Transverse colon (tissue), 4 donors: ENCODE measurements at regions not wholly inside any gene's neighbourhood (a gene's known extent, or its start where the extent isn't known, plus 50 kb on each side); places are given as distances from the start of the nearest gene placed in this dataset.

Source experiments
- DNase-seq: peaks from one replicate; pipeline ENCODE4 v3.0.0-alpha.2; 2019
- H3K27ac ChIP-seq, 4 donors: fragments of 200-600 bp; sonication (generic); 2 replicates each; pipeline ENCODE4 v1.5.1; 2016 to 2018; ENCODE audit warnings: inconsistent platforms in 4 of 4
- H3K27me3 ChIP-seq: fragments of 200-600 bp; sonication (generic); 2 replicates; pipeline ENCODE4 v1.5.1; 2017; ENCODE audit warnings: inconsistent platforms
- H3K36me3 ChIP-seq, 4 donors: fragments of 200-600 bp; sonication (generic); 2 replicates each; pipeline ENCODE4 v1.5.1; 2017 to 2019; ENCODE audit warnings: inconsistent platforms in 4 of 4
- H3K4me1 ChIP-seq, 4 donors: fragments of 200-600 bp; sonication (generic); 2 replicates each; pipeline ENCODE4 v1.5.1; 2017 to 2020; ENCODE audit warnings: inconsistent platforms in 4 of 4
- H3K4me3 ChIP-seq, 4 donors: fragments of 200-600 bp; sonication (generic); 1 replicate in 1 of 4; 2 replicates in 3 of 4; pipeline versions ENCODE4 v1.5.1 to v1.6.1; 2017 to 2019; ENCODE audit warnings: inconsistent platforms in 4 of 4
- H3K9me3 ChIP-seq, 2 donors: fragments of 200-600 bp; sonication (generic); 2 replicates each; pipeline ENCODE4 v1.5.1; 2017 to 2019; ENCODE audit warnings: inconsistent platforms in 2 of 2
- EP300 ChIP-seq: sonication (generic); formaldehyde crosslinking; IDR thresholded peaks from one replicate; pipeline ENCODE4 v1.6.1; 2017; ENCODE audit warnings: antibody characterized with exemption, low read depth
- POLR2A ChIP-seq: fragments of 450-650 bp; IDR thresholded peaks from one replicate; pipeline ENCODE4 v1.6.1; 2016; ENCODE audit warnings: antibody characterized with exemption, mild to moderate bottlenecking, moderate library complexity
- POLR2AphosphoS5 ChIP-seq, 3 donors: sonication (generic); formaldehyde crosslinking; IDR thresholded peaks; one replicate each; pipeline ENCODE4 v1.6.1; 2016; ENCODE audit warnings: antibody characterized with exemption in 3 of 3
- WGBS, 2 donors: methylation state at CpG; one replicate each; pipeline ENCODE4 v1.1.5; 2018; ENCODE audit warnings: low coverage in 1 of 2; 5-methylcytosine and 5-hydroxymethylcytosine counted together
- in situ Hi-C, 4 donors: fragments of 200-750 bp; cut with MboI; loops; one replicate each; pipeline versions ENCODE4 v1.15.0 to v1.15.1; 2017; ENCODE audit warnings: low sequenced_read_pairs in 3 of 4, low pct_ligation_motif_present in 1 of 4, low pct_unique_long_range_greater_than_20kb in 1 of 4
- intact Hi-C: fragments of 100-400 bp; cut with DNase I; formaldehyde crosslinking; loops from one replicate; pipeline ENCODE4 v1.15.1; 2023; ENCODE audit warnings: low total_unique reads
- TF ChIP-seq, protein P1 (sequence below), 5 experiments: fragments of 200-600 bp in 3 of 5; fragments of 450-650 bp in 2 of 5; sonication (generic) in 3 of 5; IDR thresholded peaks; 1 replicate in 2 of 5; 2 replicates in 3 of 5; pipeline ENCODE4 v1.5.1; 2016 to 2017; ENCODE audit warnings: antibody characterized with exemption in 5 of 5, inconsistent platforms in 3 of 5, mild to moderate bottlenecking in 2 of 5, moderate library complexity in 1 of 5

DNA sequence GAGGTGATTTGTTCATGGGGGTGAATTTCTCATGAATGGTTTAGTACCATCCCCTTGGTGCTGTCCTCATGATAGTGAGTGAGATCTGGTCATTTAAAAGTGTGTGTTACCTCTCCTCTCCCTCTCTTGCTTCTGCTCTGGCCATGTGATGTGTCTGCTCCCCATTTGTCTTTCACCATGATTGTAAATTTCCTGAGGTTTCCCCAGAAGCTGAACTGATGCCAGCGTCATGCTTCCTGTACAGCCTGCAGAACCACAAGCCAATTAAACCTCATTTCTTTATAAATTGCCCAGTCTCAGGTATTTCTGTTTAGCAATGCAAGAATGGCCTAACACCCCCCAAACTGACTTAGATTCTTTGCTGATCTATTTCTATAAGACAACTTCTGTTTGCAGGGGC, 249.4 kb upstream of the B3GALT2 start:
- intact Hi-C loops (no loop called here), in situ Hi-C loops (no loop called here)
- 77% methylated on average over 1 of the region's 1 CpG; no CpG with 5 or more reads in 1 of the 2 donors for WGBS, 2 donors
- Histone ChIP-seq H3K27me3 (no peaks in the 10 kb centered on the region), H3K4me3 (no peak overlapping the region), H3K27ac (no peak overlapping the region), H3K36me3 (no peaks in the 10 kb centered on the region), H3K9me3 (peaks cover 14 to 17% of the 10 kb centered on the region in 2 donors), H3K4me1 (peaks cover 0 to 12% (median 0%) of the 10 kb centered on the region in 4 donors)
- no peak for TF ChIP-seq POLR2A
- TF ChIP-seq EP300 = no peak
- no peak for TF ChIP-seq POLR2AphosphoS5 (IDR thresholded peaks at IDR 0.05)
- TF ChIP-seq, protein P1, sequence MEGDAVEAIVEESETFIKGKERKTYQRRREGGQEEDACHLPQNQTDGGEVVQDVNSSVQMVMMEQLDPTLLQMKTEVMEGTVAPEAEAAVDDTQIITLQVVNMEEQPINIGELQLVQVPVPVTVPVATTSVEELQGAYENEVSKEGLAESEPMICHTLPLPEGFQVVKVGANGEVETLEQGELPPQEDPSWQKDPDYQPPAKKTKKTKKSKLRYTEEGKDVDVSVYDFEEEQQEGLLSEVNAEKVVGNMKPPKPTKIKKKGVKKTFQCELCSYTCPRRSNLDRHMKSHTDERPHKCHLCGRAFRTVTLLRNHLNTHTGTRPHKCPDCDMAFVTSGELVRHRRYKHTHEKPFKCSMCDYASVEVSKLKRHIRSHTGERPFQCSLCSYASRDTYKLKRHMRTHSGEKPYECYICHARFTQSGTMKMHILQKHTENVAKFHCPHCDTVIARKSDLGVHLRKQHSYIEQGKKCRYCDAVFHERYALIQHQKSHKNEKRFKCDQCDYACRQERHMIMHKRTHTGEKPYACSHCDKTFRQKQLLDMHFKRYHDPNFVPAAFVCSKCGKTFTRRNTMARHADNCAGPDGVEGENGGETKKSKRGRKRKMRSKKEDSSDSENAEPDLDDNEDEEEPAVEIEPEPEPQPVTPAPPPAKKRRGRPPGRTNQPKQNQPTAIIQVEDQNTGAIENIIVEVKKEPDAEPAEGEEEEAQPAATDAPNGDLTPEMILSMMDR (IDR thresholded peaks at IDR 0.05) = no peak
- DNase-seq = no peak

DNA sequence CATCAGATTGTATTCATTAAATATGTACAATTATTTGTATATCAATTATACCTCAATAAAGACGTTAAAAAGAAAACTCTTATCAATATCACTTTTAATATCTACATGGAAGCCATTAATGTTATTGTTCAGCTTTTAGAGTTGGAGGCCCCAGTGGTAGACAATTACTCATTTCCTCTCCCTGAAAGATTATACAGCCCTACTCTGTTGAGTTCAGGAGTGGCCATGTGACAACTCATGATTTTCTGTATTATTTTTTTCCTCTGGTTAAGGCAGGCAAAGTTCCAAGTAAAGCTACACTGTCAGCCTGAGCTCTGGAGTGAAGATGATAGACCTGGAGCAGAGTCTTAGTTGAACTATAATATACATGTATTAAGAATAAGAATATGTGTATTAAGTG, 247.9 kb upstream of the B3GALT2 start:
- no peak overlapping the region for H3K27ac ChIP-seq
- H3K4me1 ChIP-seq = peaks cover 0 to 12% (median 0%) of the 10 kb centered on the region in 4 donors
- in situ Hi-C loops = no loop called here
- intact Hi-C loops = no loop called here
- H3K36me3 ChIP-seq = no peaks in the 10 kb centered on the region
- peaks cover 14 to 17% of the 10 kb centered on the region in 2 donors for H3K9me3 ChIP-seq
- WGBS, 2 donors = 83 to 88% methylated on average over 1 of the region's 1 CpG
- TF ChIP-seq POLR2A (no peak), EP300 (no peak), POLR2AphosphoS5 (IDR thresholded peaks at IDR 0.05) (no peak)
- TF ChIP-seq, protein P1 (IDR thresholded peaks at IDR 0.05) = no peak
- no peaks in the 10 kb centered on the region for H3K27me3 ChIP-seq
- no peak for DNase-seq
- no peak overlapping the region for H3K4me3 ChIP-seq

DNA sequence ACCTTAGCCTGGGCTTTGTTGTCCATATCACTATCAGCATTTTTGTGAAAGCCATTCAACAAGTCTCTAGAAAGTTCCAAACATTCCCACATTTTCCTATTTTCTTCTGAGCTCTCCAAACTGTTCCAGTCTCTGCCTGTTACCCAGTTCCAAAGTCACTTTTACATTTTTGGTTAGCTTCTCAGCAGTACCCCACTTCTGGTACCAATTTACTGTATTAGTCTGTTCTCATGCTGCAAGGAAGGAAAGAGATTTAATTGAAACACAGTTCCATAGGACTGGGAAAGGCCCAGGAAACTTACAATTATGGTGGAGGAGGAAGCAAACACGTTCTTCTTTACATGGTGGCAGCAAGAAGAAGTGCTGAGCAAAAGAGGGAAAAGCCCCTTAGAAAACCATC, 247.2 kb upstream of the B3GALT2 start:
- H3K4me3 ChIP-seq = no peak overlapping the region

DNA sequence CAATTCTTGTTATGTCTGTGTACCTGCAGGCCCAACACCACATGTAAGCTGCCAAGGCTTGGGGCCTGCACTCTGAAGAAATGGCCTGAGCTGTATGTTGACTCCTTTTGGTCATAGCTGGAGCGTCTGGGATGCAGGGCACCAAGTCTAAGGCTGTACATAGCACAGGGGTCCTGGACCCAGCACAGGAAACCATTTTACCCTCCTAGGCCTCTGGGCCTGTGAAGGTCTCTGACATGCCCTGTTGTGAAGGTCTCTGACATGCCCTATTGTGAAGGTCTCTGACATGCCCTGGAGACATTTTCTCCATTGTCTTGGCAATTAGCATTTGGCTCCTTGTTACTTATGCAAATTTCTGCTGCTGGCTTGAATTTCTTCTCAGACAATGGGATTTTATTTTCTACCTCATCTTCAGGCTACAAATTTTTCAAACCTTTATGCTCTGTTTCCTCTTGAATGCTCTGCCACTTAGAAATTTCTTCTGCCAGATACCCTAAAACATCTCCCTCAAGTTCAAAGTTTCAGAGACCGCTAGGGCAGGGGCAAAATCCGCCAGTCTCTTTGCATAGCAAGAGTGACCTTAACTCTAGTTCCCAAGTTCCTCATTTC, 246.7 kb upstream of the B3GALT2 start:
- intact Hi-C loops = no loop called here
- H3K36me3 ChIP-seq = no peaks in the 10 kb centered on the region
- H3K4me3 ChIP-seq = no peak overlapping the region
- no peak for TF ChIP-seq POLR2AphosphoS5 (IDR thresholded peaks at IDR 0.05)
- TF ChIP-seq, protein P1 (IDR thresholded peaks at IDR 0.05) = no peak
- no peak for TF ChIP-seq POLR2A
- no peak for TF ChIP-seq EP300
- H3K27me3 ChIP-seq = no peaks in the 10 kb centered on the region
- peaks cover 0 to 12% (median 0%) of the 10 kb centered on the region in 4 donors for H3K4me1 ChIP-seq
- no peak overlapping the region for H3K27ac ChIP-seq
- no peak for DNase-seq
- peaks cover 14 to 17% of the 10 kb centered on the region in 2 donors for H3K9me3 ChIP-seq
- in situ Hi-C loops = no loop called here
- 91 to 94% methylated on average over 2 to 3 of the region's 3 CpGs for WGBS, 2 donors

More for the DNA sequence above, 247.2 kb upstream of the B3GALT2 start:
- no peak overlapping the region for H3K27ac ChIP-seq
- WGBS, 2 donors = 88 to 92% methylated on average over 1 of the region's 1 CpG
- no peaks in the 10 kb centered on the region for H3K36me3 ChIP-seq
- H3K4me1 ChIP-seq = peaks cover 0 to 12% (median 0%) of the 10 kb centered on the region in 4 donors
- no peaks in the 10 kb centered on the region for H3K27me3 ChIP-seq
- H3K9me3 ChIP-seq = peaks cover 14 to 17% of the 10 kb centered on the region in 2 donors
- no peak for DNase-seq
- in situ Hi-C loops (no loop called here), intact Hi-C loops (no loop called here)
- TF ChIP-seq, protein P1 (IDR thresholded peaks at IDR 0.05) = no peak
- no peak for TF ChIP-seq EP300
- TF ChIP-seq POLR2AphosphoS5 (IDR thresholded peaks at IDR 0.05) = no peak
- no peak for TF ChIP-seq POLR2A
